Hepatocyte (in vitro differentiated cells): ENCODE measurements at regions not wholly inside any gene's neighbourhood (a gene's known extent, or its start where the extent isn't known, plus 50 kb on each side); places are given as distances from the start of the nearest gene placed in this dataset.

Source experiments
- DNase-seq: peaks from one replicate; pipeline ENCODE4 v3.0.0-alpha.2; 2016; ENCODE audit warnings: low spot score
- H2AFZ ChIP-seq: fragments of 200-600 bp; sonication (generic); 2 replicates; pipeline ENCODE4 v1.6.0; 2016; ENCODE audit warnings: antibody characterized with exemption, mild to moderate bottlenecking
- H3K27ac ChIP-seq: fragments of 200-600 bp; sonication (generic); 2 replicates; pipeline ENCODE4 v1.5.1; 2016; ENCODE audit warnings: mild to moderate bottlenecking
- H3K27me3 ChIP-seq: fragments of 200-600 bp; sonication (generic); 2 replicates; pipeline ENCODE4 v1.6.1; 2016
- H3K36me3 ChIP-seq: fragments of 200-600 bp; sonication (generic); replicated peaks from 2 replicates; pipeline ENCODE4 v1.5.1; 2016; ENCODE audit warnings: low read depth; ENCODE audit not compliant: insufficient read depth
- H3K4me1 ChIP-seq: fragments of 200-600 bp; sonication (generic); 2 replicates; pipeline ENCODE4 v1.5.1; 2016; ENCODE audit warnings: mild to moderate bottlenecking, moderate library complexity; ENCODE audit not compliant: insufficient read depth
- H3K4me2 ChIP-seq: fragments of 200-600 bp; sonication (generic); 2 replicates; pipeline ENCODE4 v1.6.0; 2016
- H3K4me3 ChIP-seq: fragments of 200-600 bp; sonication (generic); 2 replicates; pipeline ENCODE4 v1.5.1; 2016; ENCODE audit warnings: mild to moderate bottlenecking
- H3K79me2 ChIP-seq: fragments of 200-600 bp; sonication (generic); 2 replicates; pipeline ENCODE4 v1.6.0; 2017; ENCODE audit warnings: mild to moderate bottlenecking
- H3K9me2 ChIP-seq: fragments of 200-600 bp; sonication (generic); replicated peaks from 2 replicates; pipeline ENCODE4 v1.6.0; 2017; ENCODE audit warnings: mild to moderate bottlenecking; ENCODE audit not compliant: insufficient read depth
- H3K9me3 ChIP-seq: fragments of 200-600 bp; sonication (generic); 2 replicates; pipeline ENCODE4 v1.5.1; 2016; ENCODE audit warnings: low read depth, mild to moderate bottlenecking
- H4K20me1 ChIP-seq: fragments of 200-600 bp; sonication (generic); 2 replicates; pipeline ENCODE4 v1.6.0; 2016; ENCODE audit warnings: mild to moderate bottlenecking; ENCODE audit not compliant: insufficient read depth, poor library complexity, severe bottlenecking
- EZH2 ChIP-seq: fragments of 200-600 bp; sonication (generic); IDR thresholded peaks from 2 replicates; pipeline ENCODE4 v1.6.1; 2016; ENCODE audit warnings: antibody characterized with exemption, mild to moderate bottlenecking, borderline replicate concordance
- EZH2phosphoT487 ChIP-seq: fragments of 200-600 bp; sonication (generic); IDR thresholded peaks from one replicate; pipeline ENCODE4 v1.6.1; 2018; ENCODE audit warnings: antibody characterized with exemption, mild to moderate bottlenecking, low read depth, moderate library complexity; ENCODE audit not compliant: unreplicated experiment, severe bottlenecking
- WGBS: methylation state at CpG from one replicate; pipeline ENCODE4 v1.1.6; 2016; ENCODE audit warnings: low lambda C conversion rate; ENCODE audit errors: missing lambda C conversion rate; 5-methylcytosine and 5-hydroxymethylcytosine counted together
- TF ChIP-seq, protein P1 (sequence below): fragments of 200-600 bp; sonication (generic); IDR thresholded peaks from 2 replicates; pipeline ENCODE4 v1.5.1; 2016; ENCODE audit warnings: antibody characterized with exemption, mild to moderate bottlenecking; ENCODE audit not compliant: poor library complexity

DNA sequence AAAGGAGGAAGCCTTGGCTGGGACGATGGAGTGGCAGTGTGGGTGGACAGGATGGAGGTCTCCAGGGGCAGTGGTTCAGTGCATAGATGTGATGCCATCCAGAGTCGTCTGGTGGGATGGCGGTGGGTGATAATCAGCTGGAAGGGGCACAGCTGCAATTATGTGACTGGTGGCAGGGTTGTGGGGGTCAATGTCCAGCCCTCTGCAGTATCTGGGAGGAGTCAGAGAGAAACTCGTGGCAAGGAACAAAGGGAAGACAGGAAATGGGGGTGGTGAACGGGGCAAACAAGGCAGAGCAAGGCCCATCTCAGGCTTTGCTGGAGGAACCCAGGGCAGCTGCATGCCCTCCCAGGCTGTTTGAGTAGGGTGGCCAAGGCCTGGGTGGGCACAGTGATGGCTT, 118.3 kb upstream of the USP24 start:
- no peaks in the 10 kb centered on the region for H3K9me2 ChIP-seq
- no peaks in the 10 kb centered on the region for H3K79me2 ChIP-seq
- H3K4me1 ChIP-seq: peaks cover 14% of the 10 kb centered on the region
- H3K4me3 ChIP-seq: no peak overlapping the region
- TF ChIP-seq, protein P1, sequence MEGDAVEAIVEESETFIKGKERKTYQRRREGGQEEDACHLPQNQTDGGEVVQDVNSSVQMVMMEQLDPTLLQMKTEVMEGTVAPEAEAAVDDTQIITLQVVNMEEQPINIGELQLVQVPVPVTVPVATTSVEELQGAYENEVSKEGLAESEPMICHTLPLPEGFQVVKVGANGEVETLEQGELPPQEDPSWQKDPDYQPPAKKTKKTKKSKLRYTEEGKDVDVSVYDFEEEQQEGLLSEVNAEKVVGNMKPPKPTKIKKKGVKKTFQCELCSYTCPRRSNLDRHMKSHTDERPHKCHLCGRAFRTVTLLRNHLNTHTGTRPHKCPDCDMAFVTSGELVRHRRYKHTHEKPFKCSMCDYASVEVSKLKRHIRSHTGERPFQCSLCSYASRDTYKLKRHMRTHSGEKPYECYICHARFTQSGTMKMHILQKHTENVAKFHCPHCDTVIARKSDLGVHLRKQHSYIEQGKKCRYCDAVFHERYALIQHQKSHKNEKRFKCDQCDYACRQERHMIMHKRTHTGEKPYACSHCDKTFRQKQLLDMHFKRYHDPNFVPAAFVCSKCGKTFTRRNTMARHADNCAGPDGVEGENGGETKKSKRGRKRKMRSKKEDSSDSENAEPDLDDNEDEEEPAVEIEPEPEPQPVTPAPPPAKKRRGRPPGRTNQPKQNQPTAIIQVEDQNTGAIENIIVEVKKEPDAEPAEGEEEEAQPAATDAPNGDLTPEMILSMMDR: no peak
- TF ChIP-seq EZH2 (no peak), EZH2phosphoT487 (no peak)
- no peak overlapping the region for H3K27ac ChIP-seq
- no peak for DNase-seq
- 88% methylated on average over 5 of the region's 5 CpGs for WGBS
- H3K36me3 ChIP-seq: no peaks in the 10 kb centered on the region
- H3K27me3 ChIP-seq: no peaks in the 10 kb centered on the region
- no peak overlapping the region for H3K4me2 ChIP-seq
- H3K9me3 ChIP-seq: no peaks in the 10 kb centered on the region
- no peaks in the 10 kb centered on the region for H4K20me1 ChIP-seq
- H2AFZ ChIP-seq: no peak overlapping the region

DNA sequence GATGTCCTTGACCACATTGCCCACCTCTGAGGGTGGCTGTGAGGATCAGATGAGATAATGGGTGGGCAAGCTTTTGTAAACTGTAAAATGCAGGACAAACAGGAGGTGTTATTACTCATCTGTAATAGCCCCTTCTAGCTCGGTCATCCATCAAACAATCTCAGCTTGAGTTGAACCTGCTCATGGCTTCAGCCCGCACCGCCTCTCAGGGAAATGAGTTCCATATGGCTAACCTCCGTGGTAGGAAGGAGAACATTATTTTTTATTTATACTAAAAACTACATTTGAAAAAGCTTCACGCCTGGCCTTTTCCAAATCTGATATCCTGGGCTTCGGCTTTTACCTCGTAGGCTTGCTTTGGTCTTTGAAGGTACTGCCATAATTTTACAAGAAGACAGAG, 116.2 kb upstream of the USP24 start:
- H3K27ac ChIP-seq: no peak overlapping the region
- H3K27me3 ChIP-seq: no peaks in the 10 kb centered on the region
- WGBS: 61% methylated on average over 7 of the region's 7 CpGs
- DNase-seq: no peak
- H3K36me3 ChIP-seq: no peaks in the 10 kb centered on the region
- H2AFZ ChIP-seq: no peak overlapping the region
- no peak overlapping the region for H3K4me2 ChIP-seq
- no peaks in the 10 kb centered on the region for H3K79me2 ChIP-seq
- no peaks in the 10 kb centered on the region for H4K20me1 ChIP-seq
- TF ChIP-seq, protein P1: no peak
- TF ChIP-seq EZH2: no peak
- no peak for TF ChIP-seq EZH2phosphoT487
- no peaks in the 10 kb centered on the region for H3K9me3 ChIP-seq
- no peaks in the 10 kb centered on the region for H3K9me2 ChIP-seq
- H3K4me1 ChIP-seq: peaks cover 14% of the 10 kb centered on the region
- no peak overlapping the region for H3K4me3 ChIP-seq

DNA sequence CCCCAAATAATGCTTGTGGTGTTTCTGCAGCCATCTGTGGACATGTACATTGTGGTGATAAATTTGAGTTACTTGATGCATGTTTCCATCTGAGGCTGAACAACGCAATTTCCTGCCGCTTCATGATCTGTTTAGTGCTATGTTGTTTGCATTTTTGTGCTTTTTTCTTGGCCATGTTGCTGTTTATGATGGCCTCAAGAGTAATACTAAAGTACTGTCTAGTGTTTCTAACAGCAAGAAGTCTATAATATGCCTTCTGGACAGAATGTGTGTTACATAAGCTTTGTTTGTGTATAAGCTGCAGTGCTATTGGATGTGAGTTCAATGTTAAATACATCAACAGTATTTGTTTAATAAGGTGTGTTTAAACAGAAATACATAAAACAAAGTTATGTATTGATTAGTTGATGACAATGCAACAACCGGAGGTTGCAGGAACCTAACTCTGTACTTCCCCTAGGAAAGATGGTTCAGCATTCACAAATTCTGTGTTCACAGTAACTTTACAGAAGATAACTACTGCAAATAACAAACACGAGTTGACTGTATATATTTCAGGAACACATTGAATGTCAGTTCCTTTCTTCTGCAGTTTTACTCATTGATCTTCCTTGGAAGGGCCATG, 114.8 kb upstream of the USP24 start:
- Histone ChIP-seq H3K9me2 (no peaks in the 10 kb centered on the region), H3K4me2 (no peak overlapping the region), H3K4me1 (peaks cover 14% of the 10 kb centered on the region), H3K27me3 (no peaks in the 10 kb centered on the region), H3K4me3 (no peak overlapping the region), H3K9me3 (no peaks in the 10 kb centered on the region), H3K27ac (peak overlapping the region; percentile 75), H2AFZ (no peak overlapping the region), H3K79me2 (no peaks in the 10 kb centered on the region), H4K20me1 (no peaks in the 10 kb centered on the region), H3K36me3 (no peaks in the 10 kb centered on the region)
- no peak for DNase-seq
- 48% methylated on average over 4 of the region's 4 CpGs for WGBS
- TF ChIP-seq, protein P1: no peak
- no peak for TF ChIP-seq EZH2
- no peak for TF ChIP-seq EZH2phosphoT487
